ENCODE measurements at regions not wholly inside any gene's neighbourhood (a gene's known extent, or its start where the extent isn't known, plus 50 kb on each side); places are given as distances from the start of the nearest gene placed in this dataset.

DNA sequence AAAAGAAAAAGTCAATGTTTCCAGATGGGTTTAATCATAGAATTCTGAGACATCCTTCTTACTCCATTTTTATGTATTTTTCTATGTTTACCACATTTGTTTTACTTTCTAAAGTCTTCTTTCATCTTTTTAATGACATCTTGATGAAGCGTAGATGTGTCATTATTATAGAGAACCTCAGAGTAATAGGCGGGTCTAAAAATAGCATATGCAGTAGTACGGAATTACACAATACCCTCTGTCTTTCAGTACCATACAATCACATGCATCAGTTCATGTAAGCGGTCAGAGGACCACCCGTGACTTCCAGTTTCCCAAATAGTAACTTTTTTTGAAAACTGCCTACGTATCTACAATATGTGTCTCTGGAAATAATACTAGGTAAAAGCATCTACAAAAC lies 224.0 kb downstream of the PLOD2 start:
- no peak for DNase-seq (ENCODE audit: low spot score)

DNA sequence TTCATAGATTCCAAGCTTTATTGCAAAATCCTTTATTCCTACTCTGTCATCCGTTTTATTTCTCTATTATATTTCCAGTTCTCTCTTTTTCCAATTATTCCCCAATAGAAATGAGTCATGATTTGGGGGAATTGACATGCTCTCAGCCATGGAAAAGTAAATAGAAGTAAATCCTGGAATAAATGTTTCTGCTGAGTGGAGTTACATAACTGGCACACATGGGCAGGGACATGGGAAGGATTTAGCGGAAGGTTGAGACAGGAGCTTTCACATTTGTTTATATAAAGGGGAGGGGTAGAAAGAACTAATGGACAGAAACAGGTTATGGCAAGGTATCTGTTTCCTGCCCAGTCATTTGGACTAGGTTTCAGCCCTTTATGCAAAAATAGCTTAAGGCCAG lies 221.6 kb downstream of the PLOD2 start:
- no peak for DNase-seq (ENCODE audit: low spot score)

DNA sequence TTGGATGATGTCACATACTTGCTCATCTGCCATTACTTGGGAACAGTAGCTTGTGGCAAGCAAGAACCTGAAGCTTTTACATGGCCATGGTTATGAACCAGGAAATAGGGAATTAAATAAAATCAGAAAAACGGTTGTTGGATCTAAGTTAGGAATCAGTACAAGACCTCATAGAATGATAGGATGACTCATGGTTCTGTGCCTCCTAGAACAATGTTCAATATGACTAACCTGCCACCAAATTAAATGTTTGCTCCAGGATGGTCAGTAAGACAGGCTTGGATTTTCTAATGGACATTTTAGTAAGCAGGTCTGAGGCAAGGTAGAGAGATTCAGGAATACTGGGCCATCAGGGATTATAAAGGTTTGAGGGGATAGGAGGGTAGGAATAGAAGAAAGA lies 218.9 kb downstream of the PLOD2 start:
- no peak for DNase-seq (ENCODE audit: low spot score)

DNA sequence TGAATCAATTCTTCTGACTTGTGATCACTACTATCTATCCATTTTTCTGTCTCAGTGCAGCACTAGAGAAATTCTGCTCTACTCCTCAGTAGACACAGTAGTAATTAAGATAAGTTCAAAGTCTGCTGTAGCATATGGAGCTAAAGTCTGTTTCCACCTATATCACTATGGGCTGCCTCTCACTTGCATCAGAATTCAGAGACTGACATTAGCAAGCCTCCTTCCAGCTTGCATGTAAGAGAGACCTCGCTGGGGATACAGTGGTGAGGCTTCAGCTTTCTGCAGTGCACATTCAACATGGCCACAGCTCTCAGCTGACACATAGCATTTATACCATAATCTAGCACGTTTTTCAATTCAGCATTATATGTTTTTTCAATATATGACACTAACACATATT lies 217.0 kb downstream of the PLOD2 start:
- DNase-seq (ENCODE audit: low spot score): no peak

DNA sequence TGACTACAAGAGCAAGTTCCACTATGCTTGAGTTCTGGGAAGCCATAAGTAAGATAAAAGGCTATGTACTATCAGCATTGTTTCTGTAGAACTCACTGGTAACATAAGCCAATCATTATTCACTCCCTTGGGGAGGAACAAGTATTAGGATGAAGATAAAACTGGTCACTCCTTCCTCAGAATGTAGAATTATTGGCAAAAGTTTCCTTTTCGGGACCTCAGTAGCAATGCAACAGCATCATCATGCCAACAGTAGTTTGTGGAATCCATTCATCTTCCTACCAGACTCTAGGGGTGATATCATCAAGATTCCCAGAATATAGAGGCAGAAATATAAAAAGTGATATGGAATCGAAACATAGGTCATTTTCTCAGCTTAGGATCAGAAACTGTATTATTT lies 209.5 kb downstream of the PLOD2 start:
- no peak for DNase-seq (ENCODE audit: low spot score)

DNA sequence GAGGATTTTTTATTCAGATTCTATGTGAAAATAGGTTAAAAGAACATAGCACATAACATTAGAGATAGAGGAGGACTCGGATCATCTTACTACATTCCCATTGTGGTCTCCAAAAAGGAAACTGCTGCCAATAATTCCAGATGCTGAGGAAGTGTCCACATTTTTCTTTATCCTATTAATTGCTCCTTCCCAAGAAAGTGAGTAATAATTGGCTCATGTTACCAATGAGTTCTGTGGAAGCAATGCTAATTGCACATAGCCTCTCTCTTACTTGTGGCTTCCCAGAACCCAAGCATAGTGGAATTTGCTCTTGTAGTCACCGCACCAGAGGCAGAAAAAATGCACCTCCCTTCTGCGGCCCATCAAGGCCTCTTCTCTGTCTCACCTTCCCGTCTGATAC lies 208.4 kb downstream of the PLOD2 start:
- DNase-seq (ENCODE audit: low spot score): no peak

DNA sequence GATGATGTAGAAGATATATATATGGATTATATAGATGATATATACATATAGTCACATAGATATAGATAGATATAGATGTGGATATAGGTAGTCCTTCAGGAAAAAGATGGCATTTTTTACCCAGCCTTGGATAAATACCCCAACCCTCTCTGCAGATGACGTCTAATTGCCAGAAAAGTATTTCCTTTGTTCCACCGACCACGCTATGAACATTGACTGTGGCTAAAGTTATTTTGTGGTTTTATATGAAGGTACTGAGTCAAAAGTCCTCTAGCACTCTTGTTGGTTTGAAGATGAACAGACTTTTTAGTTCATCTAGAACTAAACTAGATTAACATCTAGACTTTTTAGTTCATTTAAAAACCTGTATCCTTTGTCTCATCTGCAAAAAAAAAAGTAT lies 207.7 kb downstream of the PLOD2 start:
- no peak for DNase-seq (ENCODE audit: low spot score)

DNA sequence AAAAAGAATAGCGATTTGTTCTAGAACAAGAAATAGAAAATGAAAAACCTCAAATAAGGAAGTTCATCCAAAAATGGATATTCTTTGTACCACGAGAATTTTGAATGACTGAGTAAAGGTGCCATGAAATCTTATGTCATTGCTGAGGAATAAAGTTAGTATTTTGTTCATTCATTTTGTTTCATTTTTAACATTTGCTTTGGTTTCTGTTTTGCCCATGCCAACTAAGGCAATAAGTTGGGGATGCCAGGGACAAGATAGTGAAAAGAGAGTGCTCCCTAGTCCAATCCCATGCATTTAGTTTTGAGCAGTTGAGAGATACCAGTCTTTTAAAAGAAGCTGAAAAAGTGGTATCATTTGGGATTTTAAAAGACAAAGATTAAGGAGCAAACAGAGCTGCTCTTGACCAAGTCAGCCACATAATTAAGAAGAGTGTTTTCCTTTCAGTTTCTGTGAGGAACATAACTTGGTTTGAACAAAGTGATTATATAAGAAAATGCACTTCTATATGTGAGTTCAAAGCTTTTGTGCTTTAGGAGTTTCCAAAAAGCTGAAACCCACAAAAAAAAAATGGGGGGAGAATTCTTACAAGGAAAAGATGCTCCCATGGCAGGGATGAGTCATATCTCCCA lies 201.4 kb downstream of the PLOD2 start:
- no peak for DNase-seq (ENCODE audit: low spot score)

DNA sequence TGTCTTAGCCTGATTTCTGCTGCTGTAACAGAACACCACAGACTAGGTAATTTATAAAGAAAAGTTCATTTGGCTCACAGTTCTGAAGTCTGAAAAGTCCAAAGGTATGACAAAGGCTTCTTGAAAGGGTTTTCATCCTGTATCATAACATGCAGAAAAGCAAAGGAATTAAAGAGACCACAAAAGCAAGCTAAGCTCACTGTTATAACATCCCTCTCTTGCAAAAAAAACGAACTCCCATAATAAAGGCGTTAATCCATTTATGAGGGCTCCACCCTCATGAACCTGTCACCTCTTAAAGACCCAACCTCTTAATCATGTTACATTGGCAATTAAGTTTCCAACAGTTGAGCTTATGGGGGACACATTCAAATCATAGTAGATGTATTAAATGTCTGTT lies 197.9 kb downstream of the PLOD2 start:
- no peak for DNase-seq (ENCODE audit: low spot score)

DNA sequence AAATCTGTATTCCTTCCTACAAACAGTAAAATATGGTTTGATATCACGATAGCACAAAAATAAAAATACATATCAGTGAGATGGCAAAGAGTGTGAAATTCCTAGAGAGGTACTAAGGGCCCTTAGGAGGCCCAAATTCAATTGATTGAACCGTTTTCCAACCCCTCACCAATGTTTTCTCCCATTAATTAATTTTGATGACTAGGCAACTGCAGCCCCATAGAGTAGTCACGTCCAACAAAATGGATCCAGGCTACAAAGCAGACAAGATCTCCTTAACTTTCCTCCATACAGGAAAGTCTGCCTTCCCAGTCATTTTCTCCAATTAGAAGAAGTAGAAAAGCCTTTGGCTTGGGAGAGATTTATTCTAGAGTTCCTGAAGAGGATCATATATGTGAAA lies 193.9 kb downstream of the PLOD2 start:
- no peak for DNase-seq (ENCODE audit: low spot score)

DNA sequence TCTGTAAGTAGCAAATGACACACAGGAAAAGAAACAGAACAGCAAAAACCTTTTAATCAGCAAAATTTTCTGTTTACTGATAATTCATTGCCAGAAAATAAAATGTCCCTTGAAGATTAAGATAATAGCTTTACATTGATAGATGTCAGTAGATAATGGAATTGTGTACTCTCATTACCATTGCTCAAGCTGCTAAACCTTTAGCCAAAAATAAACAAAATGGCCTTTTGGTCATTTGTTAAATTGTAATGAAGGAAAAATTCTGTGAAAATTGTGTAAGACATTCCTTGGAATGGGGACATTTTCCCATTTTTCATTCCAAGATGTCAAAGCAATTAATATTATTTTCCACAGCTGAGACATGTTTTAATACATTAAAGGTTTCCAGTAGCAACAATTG lies 189.8 kb downstream of the PLOD2 start:
- DNase-seq (ENCODE audit: low spot score): no peak

DNA sequence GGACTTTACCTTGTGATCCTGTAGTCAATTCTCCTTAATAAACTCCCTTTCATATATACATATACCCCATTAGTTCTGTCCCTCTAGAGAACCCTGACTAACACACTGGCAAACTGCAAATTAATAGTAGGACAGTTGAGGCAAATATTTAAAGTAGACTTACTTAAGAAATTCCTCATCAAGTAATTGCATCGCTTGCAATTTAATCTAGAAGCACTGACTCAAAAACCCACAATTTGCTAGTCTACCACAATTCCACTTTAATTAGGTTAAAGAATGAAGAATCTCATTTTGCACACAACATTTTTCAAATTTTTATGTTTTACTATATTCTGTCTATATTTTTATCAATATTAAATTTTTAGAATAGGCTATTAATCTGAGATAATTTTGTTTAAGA lies 188.1 kb downstream of the PLOD2 start:
- no peak for DNase-seq (ENCODE audit: low spot score)

DNA sequence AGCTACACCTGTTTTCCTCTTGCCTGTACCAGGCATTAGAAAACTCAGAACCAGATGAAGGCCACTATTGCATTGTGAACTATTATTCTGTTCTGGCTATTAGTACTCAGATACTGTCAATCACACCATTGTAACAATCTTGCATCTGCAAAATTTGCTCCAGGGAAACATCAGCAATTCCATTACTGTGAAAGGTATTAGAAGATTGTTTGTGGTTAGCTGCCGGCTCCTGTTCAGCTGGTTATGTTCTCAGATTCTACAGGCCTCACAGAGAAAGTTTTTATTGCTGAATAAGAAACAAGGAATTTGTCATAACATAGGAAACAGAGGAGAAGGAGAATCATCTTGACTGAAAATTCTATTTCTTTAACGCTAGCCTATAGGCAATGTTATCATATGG lies 179.9 kb downstream of the PLOD2 start:
- DNase-seq (ENCODE audit: low spot score): no peak

DNA sequence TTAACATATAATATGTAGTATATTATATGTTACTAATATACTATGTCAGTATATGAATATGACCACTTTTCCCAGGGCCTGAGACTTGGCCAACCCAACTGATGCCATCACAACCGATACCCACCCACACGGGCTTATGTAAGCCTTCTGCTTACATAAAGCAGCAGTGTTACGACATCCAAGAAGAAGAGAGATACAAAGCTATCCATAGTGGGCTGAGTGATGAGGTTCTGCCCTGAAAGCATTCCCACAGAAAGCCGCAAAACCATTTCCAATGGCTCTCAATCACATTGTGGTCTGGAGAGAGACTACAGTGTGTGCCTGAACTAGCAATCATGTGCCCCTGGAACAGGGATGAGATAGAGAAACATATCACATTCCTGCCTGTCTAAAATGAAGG lies 177.9 kb downstream of the PLOD2 start:
- no peak for DNase-seq (ENCODE audit: low spot score)
